ENCODE measurements at regions not wholly inside any gene's neighbourhood (a gene's known extent, or its start where the extent isn't known, plus 50 kb on each side); places are given as distances from the start of the nearest gene placed in this dataset.
"Not testable (repeated sequence)": the region's sequence is repeated elsewhere in the genome, so short reads cannot be mapped to it uniquely, and the experiment has no call there.

GRCh38 chr16:59655031-59655430 is 920.9 kb upstream of the GOT2 start:
- no peaks in the 10 kb centered on the region for H3K36me3 Mint-ChIP-seq (ENCODE audit: low read depth)
- no peak overlapping the region for H3K4me3 Mint-ChIP-seq
- H3K4me1 Mint-ChIP-seq: no peaks in the 10 kb centered on the region
- peaks cover 5% of the 10 kb centered on the region for H3K9me3 ChIP-seq (ENCODE audit: control insufficient read depth, low read length, poor library complexity, severe bottlenecking)
- H3K27ac Mint-ChIP-seq: no peak overlapping the region
- ATAC-seq (no peak), DNase-seq (no peak)
- no peaks in the 10 kb centered on the region for H3K27me3 Mint-ChIP-seq

- Mint-ChIP-seq H3K4me3 (no peak overlapping the region), H3K27ac (no peak overlapping the region), H3K4me1 (no peaks in the 10 kb centered on the region), H3K27me3 (no peaks in the 10 kb centered on the region), H3K36me3 (ENCODE audit: low read depth) (no peaks in the 10 kb centered on the region)
- ATAC-seq: no peak
- H3K9me3 ChIP-seq (ENCODE audit: control insufficient read depth, low read length, poor library complexity, severe bottlenecking): peaks cover 5% of the 10 kb centered on the region
- no peak for DNase-seq
Observed at GRCh38 chr16:59654455-59654854, 920.3 kb upstream of the GOT2 start.

GRCh38 chr16:59651662-59652061 is 917.5 kb upstream of the GOT2 start:
- Mint-ChIP-seq H3K36me3 (ENCODE audit: low read depth) (no peaks in the 10 kb centered on the region), H3K4me1 (no peaks in the 10 kb centered on the region), H3K4me3 (no peak overlapping the region), H3K27ac (no peak overlapping the region), H3K27me3 (no peaks in the 10 kb centered on the region)
- ATAC-seq (no peak), DNase-seq (no peak)
- H3K9me3 ChIP-seq (ENCODE audit: control insufficient read depth, low read length, poor library complexity, severe bottlenecking): no peaks in the 10 kb centered on the region

- Mint-ChIP-seq H3K4me3 (no peak overlapping the region), H3K27ac (no peak overlapping the region), H3K36me3 (ENCODE audit: low read depth) (no peaks in the 10 kb centered on the region), H3K4me1 (no peaks in the 10 kb centered on the region), H3K27me3 (no peaks in the 10 kb centered on the region)
- H3K9me3 ChIP-seq (ENCODE audit: control insufficient read depth, low read length, poor library complexity, severe bottlenecking): no peaks in the 10 kb centered on the region
- ATAC-seq (no peak), DNase-seq (no peak)
Observed at GRCh38 chr16:59645194-59645593, 911.1 kb upstream of the GOT2 start.

GRCh38 chr16:59635674-59636073 is 901.6 kb upstream of the GOT2 start:
- DNase-seq (no peak), ATAC-seq (no peak)
- Mint-ChIP-seq H3K4me3 (no peak overlapping the region), H3K27me3 (no peaks in the 10 kb centered on the region), H3K36me3 (ENCODE audit: low read depth) (no peaks in the 10 kb centered on the region), H3K27ac (no peak overlapping the region), H3K4me1 (no peaks in the 10 kb centered on the region)
- no peaks in the 10 kb centered on the region for H3K9me3 ChIP-seq (ENCODE audit: control insufficient read depth, low read length, poor library complexity, severe bottlenecking)

GRCh38 chr16:59634951-59635350 is 900.8 kb upstream of the GOT2 start:
- no peak overlapping the region for H3K27ac Mint-ChIP-seq
- ATAC-seq (no peak), DNase-seq (no peak)
- H3K4me3 Mint-ChIP-seq: no peak overlapping the region
- H3K36me3 Mint-ChIP-seq (ENCODE audit: low read depth): no peaks in the 10 kb centered on the region
- H3K4me1 Mint-ChIP-seq: no peaks in the 10 kb centered on the region
- H3K9me3 ChIP-seq (ENCODE audit: control insufficient read depth, low read length, poor library complexity, severe bottlenecking): no peaks in the 10 kb centered on the region
- no peaks in the 10 kb centered on the region for H3K27me3 Mint-ChIP-seq

GRCh38 chr16:59634004-59634579 is 900.0 kb upstream of the GOT2 start:
- H3K27ac Mint-ChIP-seq: no peak overlapping the region
- no peaks in the 10 kb centered on the region for H3K36me3 Mint-ChIP-seq (ENCODE audit: low read depth)
- H3K4me3 Mint-ChIP-seq: no peak overlapping the region
- no peak for DNase-seq
- H3K4me1 Mint-ChIP-seq: no peaks in the 10 kb centered on the region
- ATAC-seq: no peak
- no peaks in the 10 kb centered on the region for H3K9me3 ChIP-seq (ENCODE audit: control insufficient read depth, low read length, poor library complexity, severe bottlenecking)
- H3K27me3 Mint-ChIP-seq: no peaks in the 10 kb centered on the region

GRCh38 chr16:59632276-59632855 is 898.2 kb upstream of the GOT2 start:
- DNase-seq (no peak), ATAC-seq (no peak)
- H3K27me3 Mint-ChIP-seq: no peaks in the 10 kb centered on the region
- H3K4me1 Mint-ChIP-seq: no peaks in the 10 kb centered on the region
- H3K36me3 Mint-ChIP-seq (ENCODE audit: low read depth): no peaks in the 10 kb centered on the region
- H3K9me3 ChIP-seq (ENCODE audit: control insufficient read depth, low read length, poor library complexity, severe bottlenecking): no peaks in the 10 kb centered on the region
- H3K27ac Mint-ChIP-seq: no peak overlapping the region
- H3K4me3 Mint-ChIP-seq: no peak overlapping the region

- not testable (repeated sequence) for ATAC-seq
Observed at GRCh38 chr16:59624381-59624780, 890.3 kb upstream of the GOT2 start.

GRCh38 chr16:59614466-59615240 is 880.5 kb upstream of the GOT2 start:
- Mint-ChIP-seq H3K27me3 (no peaks in the 10 kb centered on the region), H3K36me3 (ENCODE audit: low read depth) (no peaks in the 10 kb centered on the region), H3K27ac (no peak overlapping the region), H3K4me3 (no peak overlapping the region), H3K4me1 (no peaks in the 10 kb centered on the region)
- DNase-seq: no peak
- no peak for ATAC-seq
- H3K9me3 ChIP-seq (ENCODE audit: control insufficient read depth, low read length, poor library complexity, severe bottlenecking): no peaks in the 10 kb centered on the region

More at GRCh38 chr16:59624381-59624780, 890.3 kb upstream of the GOT2 start:
- not testable (repeated sequence) for DNase-seq; H3K9me3 ChIP-seq (ENCODE audit: control insufficient read depth, low read length, poor library complexity, severe bottlenecking); H3K4me3 Mint-ChIP-seq; H3K4me1 Mint-ChIP-seq; H3K27ac Mint-ChIP-seq; H3K36me3 Mint-ChIP-seq (ENCODE audit: low read depth); H3K27me3 Mint-ChIP-seq

GRCh38 chr16:59612910-59613620 is 878.9 kb upstream of the GOT2 start:
- not testable (repeated sequence) for H3K27ac Mint-ChIP-seq; H3K9me3 ChIP-seq (ENCODE audit: control insufficient read depth, low read length, poor library complexity, severe bottlenecking); DNase-seq; H3K27me3 Mint-ChIP-seq; ATAC-seq; H3K36me3 Mint-ChIP-seq (ENCODE audit: low read depth); H3K4me3 Mint-ChIP-seq; H3K4me1 Mint-ChIP-seq

- DNase-seq (no peak), ATAC-seq (no peak)
- Mint-ChIP-seq H3K27ac (no peak overlapping the region), H3K4me3 (no peak overlapping the region), H3K27me3 (no peaks in the 10 kb centered on the region), H3K36me3 (ENCODE audit: low read depth) (no peaks in the 10 kb centered on the region), H3K4me1 (no peaks in the 10 kb centered on the region)
- H3K9me3 ChIP-seq (ENCODE audit: control insufficient read depth, low read length, poor library complexity, severe bottlenecking): no peaks in the 10 kb centered on the region
Observed at GRCh38 chr16:59612094-59612493, 878.0 kb upstream of the GOT2 start.

- H3K4me3 Mint-ChIP-seq: no peak overlapping the region
- H3K9me3 ChIP-seq (ENCODE audit: control insufficient read depth, low read length, poor library complexity, severe bottlenecking): no peaks in the 10 kb centered on the region
- H3K4me1 Mint-ChIP-seq: no peaks in the 10 kb centered on the region
- H3K36me3 Mint-ChIP-seq (ENCODE audit: low read depth): no peaks in the 10 kb centered on the region
- ATAC-seq (no peak), DNase-seq (no peak)
- H3K27me3 Mint-ChIP-seq: no peaks in the 10 kb centered on the region
- H3K27ac Mint-ChIP-seq: no peak overlapping the region
Observed at GRCh38 chr16:59611556-59611955, 877.4 kb upstream of the GOT2 start.

All from T-helper 17 cell (primary cell).